Activated CD8-positive, alpha-beta memory T cell treated with anti-CD3 and anti-CD28 coated beads for 48 hours (primary cell): ENCODE measurements at regions not wholly inside any gene's neighbourhood (a gene's known extent, or its start where the extent isn't known, plus 50 kb on each side); places are given as distances from the start of the nearest gene placed in this dataset.

ENCODE experiments used
- DNase-seq, 3 experiments: peaks; one replicate each; pipeline ENCODE4 v3.0.0-alpha.2; 2020; ENCODE audit warnings: low read depth in 2 of 3, low spot score in 2 of 3

GRCh38 chr11:95289378-95290101 lies 58.5 kb upstream of the SESN3 start:
- no peak for DNase-seq

DNA sequence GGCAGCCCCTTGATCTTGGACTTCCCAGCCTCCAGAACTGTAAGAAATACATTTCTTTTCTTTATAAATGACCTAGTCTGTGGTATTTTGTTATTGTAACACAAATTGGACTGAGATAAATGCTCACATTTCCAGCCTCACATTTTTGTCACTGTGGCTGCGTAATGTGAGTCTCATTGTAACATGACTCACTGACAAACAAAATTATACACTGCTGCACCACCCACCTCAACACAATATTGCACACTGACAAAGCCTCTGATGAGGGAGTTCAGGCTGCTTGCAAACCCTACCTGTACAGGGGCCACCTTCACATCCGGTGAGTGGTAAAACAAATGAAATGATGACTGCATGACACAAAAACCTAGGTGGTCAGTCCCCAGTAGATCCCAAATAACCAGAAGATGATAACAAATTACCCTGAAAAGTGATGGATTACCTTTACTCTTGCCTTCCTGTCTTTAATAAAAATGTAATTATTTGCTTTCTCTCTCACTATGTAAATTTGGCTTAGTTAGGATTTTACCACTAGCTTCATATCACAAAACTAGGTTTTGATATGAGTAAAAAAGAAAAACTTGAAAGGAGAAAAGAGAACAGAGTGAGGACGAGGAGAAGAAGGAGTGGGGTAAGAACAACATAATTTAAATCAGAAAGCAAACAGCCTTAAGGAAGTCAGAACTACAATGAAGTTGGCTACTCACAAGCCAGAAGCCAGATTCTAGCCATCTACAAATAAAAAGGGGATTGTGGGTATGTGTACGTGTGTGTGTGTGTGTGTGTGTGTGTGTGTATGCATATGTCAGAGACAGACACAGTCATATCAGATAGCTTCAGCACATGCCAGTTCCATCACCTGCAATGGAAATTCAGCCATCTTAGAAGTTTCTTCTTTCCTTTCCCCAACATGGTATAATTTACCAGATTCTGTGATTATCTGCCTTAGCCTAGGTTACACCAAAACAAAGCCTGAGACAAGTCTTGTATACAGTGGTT lies 53.4 kb upstream of the SESN3 start:
- no peak for DNase-seq

DNA sequence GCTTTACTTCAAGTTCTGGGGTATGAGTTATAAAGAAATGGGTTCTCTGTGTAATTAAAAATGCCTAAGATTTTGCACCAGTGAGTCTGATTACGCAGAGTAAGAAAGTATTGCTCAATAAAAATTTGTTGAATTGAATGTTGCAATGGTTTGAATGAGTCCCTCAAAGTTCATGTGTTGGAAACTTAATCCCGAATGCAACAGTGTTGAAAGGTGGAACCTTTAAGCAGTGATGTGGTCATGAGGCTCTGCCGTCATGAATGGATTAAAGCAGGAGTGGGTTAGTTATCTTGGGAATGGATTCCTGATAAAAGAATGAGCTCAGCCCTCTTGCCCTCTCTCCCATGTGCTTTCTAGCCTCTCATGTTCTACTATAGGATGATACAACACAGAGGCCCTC lies 52.6 kb upstream of the SESN3 start:
- DNase-seq, result no peak

DNA sequence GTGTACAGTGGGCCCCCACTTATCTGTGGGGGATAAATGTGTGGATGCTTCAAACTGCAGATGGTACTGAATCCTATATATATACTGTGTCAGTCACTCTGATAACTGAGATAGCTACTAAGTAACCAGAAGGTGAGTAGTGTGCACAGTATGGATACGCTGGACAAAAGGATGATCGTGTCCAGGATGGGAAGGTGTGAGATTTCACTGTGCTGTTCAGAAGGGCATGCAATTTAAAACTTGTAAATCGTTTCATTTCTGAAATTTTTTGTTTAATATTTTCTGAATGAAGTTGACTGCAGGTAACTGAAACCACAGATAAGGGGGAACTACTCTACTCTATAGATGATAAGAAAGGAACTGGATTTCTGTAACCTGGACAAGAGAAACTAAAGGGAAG lies 52.1 kb upstream of the SESN3 start:
- DNase-seq, result no peak

- DNase-seq, result no peak
These were observed 51.3 kb upstream of the SESN3 start for GRCh38 chr11:95282291-95282751.
